OCI-LY3 (cell line): ENCODE measurements at regions not wholly inside any gene's neighbourhood (a gene's known extent, or its start where the extent isn't known, plus 50 kb on each side); places are given as distances from the start of the nearest gene placed in this dataset.

Experiments used
- EZH2phosphoT487 ChIP-seq: fragments of 200-600 bp; shearing (Covaris generic); IDR thresholded peaks from 2 replicates; pipeline ENCODE4 v1.6.1; 2018; ENCODE audit warnings: antibody characterized with exemption, mixed run types, low read depth
- TF ChIP-seq, protein P1 (sequence below): fragments of 200-600, 300-600 bp; sonication (generic); IDR thresholded peaks from 2 replicates; pipeline ENCODE4 v1.5.1; 2014; ENCODE audit warnings: antibody characterized with exemption, low read length, low read depth

DNA sequence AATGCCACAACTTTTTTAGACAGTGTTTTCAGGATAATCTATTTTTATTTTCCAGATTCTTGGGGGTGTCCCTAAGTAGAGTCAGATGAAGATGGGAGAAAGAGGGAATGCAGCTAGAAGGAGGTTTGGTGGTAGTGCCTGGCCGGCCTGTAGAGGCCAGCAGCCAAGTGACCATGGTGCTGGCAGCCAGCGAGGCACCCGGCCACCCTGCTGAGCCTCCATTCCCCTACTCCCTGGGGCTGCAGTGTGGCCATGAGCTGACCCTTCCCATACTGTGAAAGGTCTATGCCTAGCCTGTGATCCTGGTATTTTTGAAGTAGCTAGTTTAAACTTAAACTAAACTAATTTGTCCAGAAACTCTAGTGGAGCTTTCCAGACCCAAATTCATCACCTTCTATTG is 268.6 kb downstream of the CYRIA start:
- TF ChIP-seq, protein P1, sequence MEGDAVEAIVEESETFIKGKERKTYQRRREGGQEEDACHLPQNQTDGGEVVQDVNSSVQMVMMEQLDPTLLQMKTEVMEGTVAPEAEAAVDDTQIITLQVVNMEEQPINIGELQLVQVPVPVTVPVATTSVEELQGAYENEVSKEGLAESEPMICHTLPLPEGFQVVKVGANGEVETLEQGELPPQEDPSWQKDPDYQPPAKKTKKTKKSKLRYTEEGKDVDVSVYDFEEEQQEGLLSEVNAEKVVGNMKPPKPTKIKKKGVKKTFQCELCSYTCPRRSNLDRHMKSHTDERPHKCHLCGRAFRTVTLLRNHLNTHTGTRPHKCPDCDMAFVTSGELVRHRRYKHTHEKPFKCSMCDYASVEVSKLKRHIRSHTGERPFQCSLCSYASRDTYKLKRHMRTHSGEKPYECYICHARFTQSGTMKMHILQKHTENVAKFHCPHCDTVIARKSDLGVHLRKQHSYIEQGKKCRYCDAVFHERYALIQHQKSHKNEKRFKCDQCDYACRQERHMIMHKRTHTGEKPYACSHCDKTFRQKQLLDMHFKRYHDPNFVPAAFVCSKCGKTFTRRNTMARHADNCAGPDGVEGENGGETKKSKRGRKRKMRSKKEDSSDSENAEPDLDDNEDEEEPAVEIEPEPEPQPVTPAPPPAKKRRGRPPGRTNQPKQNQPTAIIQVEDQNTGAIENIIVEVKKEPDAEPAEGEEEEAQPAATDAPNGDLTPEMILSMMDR = no peak
- no peak for TF ChIP-seq EZH2phosphoT487
